CD14-positive monocyte (primary cell): ENCODE measurements at regions not wholly inside any gene's neighbourhood (a gene's known extent, or its start where the extent isn't known, plus 50 kb on each side); places are given as distances from the start of the nearest gene placed in this dataset.

Experiments used
- DNase-seq, 3 donors: peaks; one replicate each; pipeline ENCODE4 v3.0.0-alpha.2; 2011 to 2022
- H2AFZ ChIP-seq: 2 replicates; pipeline ENCODE4 v1.6.0; 2012; ENCODE audit warnings: mild to moderate bottlenecking, low read depth, low read length, inconsistent platforms; ENCODE audit not compliant: insufficient read depth, poor library complexity, severe bottlenecking
- H3K27ac ChIP-seq, 2 donors: 1 replicate in 1 of 2; 2 replicates in 1 of 2; pipeline ENCODE4 v1.5.1; 2012 to 2013; ENCODE audit warnings: low read length in 2 of 2, control low read depth in 1 of 2, inconsistent platforms in 1 of 2, low read depth in 1 of 2, mild to moderate bottlenecking in 1 of 2
- H3K27me3 ChIP-seq, 2 donors: one replicate each; pipeline versions ENCODE4 v1.6.0 to v1.6.1; 2011 to 2013; ENCODE audit warnings: low read length in 2 of 2; ENCODE audit not compliant: control insufficient read depth in 2 of 2, insufficient read depth in 2 of 2
- H3K36me3 ChIP-seq, 2 donors: replicated peaks in 1 of 2; 1 replicate in 1 of 2; 2 replicates in 1 of 2; pipeline versions ENCODE4 v1.5.1 to v1.6.1; 2012 to 2013; ENCODE audit warnings: low read length in 2 of 2, control low read depth in 1 of 2, inconsistent platforms in 1 of 2, mild to moderate bottlenecking in 1 of 2; ENCODE audit not compliant: insufficient read depth in 2 of 2, control insufficient read depth in 1 of 2
- H3K4me1 ChIP-seq, 2 donors: 1 replicate in 1 of 2; 2 replicates in 1 of 2; pipeline versions ENCODE4 v1.5.1 to v1.6.1; 2012 to 2013; ENCODE audit warnings: low read length in 2 of 2, control low read depth in 1 of 2, inconsistent platforms in 1 of 2, mild to moderate bottlenecking in 1 of 2, moderate library complexity in 1 of 2; ENCODE audit not compliant: insufficient read depth in 2 of 2, control insufficient read depth in 1 of 2
- H3K4me2 ChIP-seq: replicated peaks from 2 replicates; pipeline ENCODE3; 2012; ENCODE audit warnings: low read length, moderate library complexity, mild to moderate bottlenecking; ENCODE audit not compliant: poor library complexity, severe bottlenecking; ENCODE audit errors: extremely low read depth
- H3K4me3 ChIP-seq, 3 experiments: fragments of 200-600 bp in 1 of 3; sonication (generic) in 1 of 3; replicated peaks in 1 of 3; 1 replicate in 2 of 3; 2 replicates in 1 of 3; pipeline ENCODE4 v1.5.1; 2011 to 2013; ENCODE audit warnings: low read length in 3 of 3, mild to moderate bottlenecking in 3 of 3, control low read depth in 2 of 3, low read depth in 2 of 3, inconsistent platforms in 1 of 3, moderate library complexity in 1 of 3
- H3K79me2 ChIP-seq: 2 replicates; pipeline ENCODE4 v1.6.0; 2012; ENCODE audit warnings: mild to moderate bottlenecking, control low read depth, inconsistent platforms, low read length, moderate library complexity; ENCODE audit not compliant: insufficient read depth
- H3K9ac ChIP-seq: 2 replicates; pipeline ENCODE4 v1.6.0; 2017; ENCODE audit warnings: low read length, mild to moderate bottlenecking; ENCODE audit not compliant: insufficient read depth, poor library complexity, severe bottlenecking
- H3K9me3 ChIP-seq, 2 donors: replicated peaks in 1 of 2; 1 replicate in 1 of 2; 2 replicates in 1 of 2; pipeline versions ENCODE4 v1.5.1 to v1.6.1; 2012 to 2013; ENCODE audit warnings: low read length in 2 of 2, control low read depth in 1 of 2; ENCODE audit not compliant: control insufficient read depth in 1 of 2, insufficient read depth in 1 of 2
- H4K20me1 ChIP-seq: 2 replicates; pipeline ENCODE4 v1.6.0; 2012; ENCODE audit warnings: mild to moderate bottlenecking, low read length, control low read depth, moderate library complexity; ENCODE audit not compliant: insufficient read depth
- H3K27ac Mint-ChIP-seq, 7 donors: one replicate each; pipeline ENCODE4 v1.8.0; 2020; ENCODE audit warnings: mild to moderate bottlenecking in 7 of 7, mixed read lengths in 7 of 7, moderate library complexity in 6 of 7, inconsistent platforms in 2 of 7
- H3K27me3 Mint-ChIP-seq, 3 donors: one replicate each; pipeline ENCODE4 v1.8.0; 2021 to 2022; ENCODE audit warnings: low read depth in 3 of 3, mild to moderate bottlenecking in 3 of 3, mixed read lengths in 3 of 3, moderate library complexity in 3 of 3, inconsistent platforms in 1 of 3
- H3K36me3 Mint-ChIP-seq, 2 donors: one replicate each; pipeline ENCODE4 v1.8.0; 2020; ENCODE audit warnings: mixed read lengths in 2 of 2, inconsistent platforms in 1 of 2, mild to moderate bottlenecking in 1 of 2
- H3K4me1 Mint-ChIP-seq: one replicate; pipeline ENCODE4 v1.8.0; 2020; ENCODE audit warnings: mild to moderate bottlenecking, mixed read lengths
- H3K4me3 Mint-ChIP-seq, 2 donors: one replicate each; pipeline ENCODE4 v1.8.0; 2020; ENCODE audit warnings: mild to moderate bottlenecking in 2 of 2, mixed read lengths in 2 of 2, moderate library complexity in 1 of 2
- H3K9me3 Mint-ChIP-seq, 7 donors: one replicate each; pipeline ENCODE4 v1.8.0; 2020 to 2022; ENCODE audit warnings: mixed read lengths in 7 of 7, mild to moderate bottlenecking in 6 of 7, moderate library complexity in 6 of 7, inconsistent platforms in 2 of 7
- CTCF ChIP-seq: fragments of 200-600 bp; IDR thresholded peaks from one replicate; pipeline ENCODE4 v1.8.0; 2022; ENCODE audit warnings: antibody characterized with exemption, mild to moderate bottlenecking
- WGBS: methylation state at CpG from one replicate; pipeline ENCODE4 v1.1.5; 2013; ENCODE audit warnings: missing lambda C conversion rate; ENCODE audit not compliant: insufficient coverage; 5-methylcytosine and 5-hydroxymethylcytosine counted together
- intact Hi-C, 2 donors: fragments of 100-400 bp; cut with micrococcal nuclease; formaldehyde crosslinking; loops; one replicate each; pipeline versions ENCODE4 v1.15.0 to v1.15.1; 2023

GRCh38 chr7:83791737-83792136, 142.8 kb upstream of the SEMA3E start:
- Mint-ChIP-seq H3K27me3 (peaks cover 0 to 2% (median 0%) of the 10 kb centered on the region in 3 donors), H3K27ac (no peak overlapping the region), H3K9me3 (peaks cover 0 to 4% (median 2%) of the 10 kb centered on the region in 7 donors), H3K4me3 (no peak overlapping the region), H3K36me3 (no peaks in the 10 kb centered on the region), H3K4me1 (no peaks in the 10 kb centered on the region)
- H3K4me1 ChIP-seq = no peaks in the 10 kb centered on the region
- WGBS = no CpG with 5 or more reads among the region's 1 CpG
- H3K9me3 ChIP-seq = no peaks in the 10 kb centered on the region
- H3K27ac ChIP-seq = no peak overlapping the region
- intact Hi-C loops = loop anchor here in 1 of 2 donors (10.0 kb wide), 1 partner anchor 57 kb away; no protein-coding TSS in a partner anchor
- no peaks in the 10 kb centered on the region for H4K20me1 ChIP-seq
- no peaks in the 10 kb centered on the region for H3K27me3 ChIP-seq
- TF ChIP-seq CTCF = no peak
- H3K9ac ChIP-seq = no peak overlapping the region
- DNase-seq = no peak
- no peaks in the 10 kb centered on the region for H3K79me2 ChIP-seq
- H3K36me3 ChIP-seq = no peaks in the 10 kb centered on the region
- no peak overlapping the region for H3K4me3 ChIP-seq
- no peak overlapping the region for H2AFZ ChIP-seq
- H3K4me2 ChIP-seq = no peak overlapping the region

GRCh38 chr7:83786858-83787257, 137.9 kb upstream of the SEMA3E start:
- H3K79me2 ChIP-seq = no peaks in the 10 kb centered on the region
- Mint-ChIP-seq H3K9me3 (peaks cover 0 to 4% (median 2%) of the 10 kb centered on the region in 7 donors), H3K4me1 (no peaks in the 10 kb centered on the region), H3K27me3 (no peaks in the 10 kb centered on the region), H3K36me3 (no peaks in the 10 kb centered on the region), H3K4me3 (no peak overlapping the region), H3K27ac (no peak overlapping the region)
- no peak overlapping the region for H2AFZ ChIP-seq
- H4K20me1 ChIP-seq = no peaks in the 10 kb centered on the region
- no peak for TF ChIP-seq CTCF
- WGBS = 43% methylated on average over 1 of the region's 2 CpGs
- H3K27me3 ChIP-seq = no peaks in the 10 kb centered on the region
- H3K9ac ChIP-seq = no peak overlapping the region
- H3K4me1 ChIP-seq = no peaks in the 10 kb centered on the region
- intact Hi-C loops = no loop called here
- no peaks in the 10 kb centered on the region for H3K36me3 ChIP-seq
- no peaks in the 10 kb centered on the region for H3K9me3 ChIP-seq
- no peak overlapping the region for H3K4me2 ChIP-seq
- no peak for DNase-seq
- H3K4me3 ChIP-seq = no peak overlapping the region
- no peak overlapping the region for H3K27ac ChIP-seq
